HL-60 (cell line): ENCODE measurements at regions not wholly inside any gene's neighbourhood (a gene's known extent, or its start where the extent isn't known, plus 50 kb on each side); places are given as distances from the start of the nearest gene placed in this dataset.

ENCODE experiments used
- CTCF ChIP-seq: IDR thresholded peaks from one replicate; pipeline ENCODE4 v1.5.1; 2011; ENCODE audit warnings: low read length, control low read depth, inconsistent platforms; ENCODE audit not compliant: insufficient read depth
- GABPA ChIP-seq: IDR thresholded peaks from 2 replicates; pipeline ENCODE4 v1.6.1; 2012; ENCODE audit warnings: low read depth
- POLR2AphosphoS5 ChIP-seq: IDR thresholded peaks from 2 replicates; pipeline ENCODE4 v1.6.1; 2012; ENCODE audit warnings: low read depth
- REST ChIP-seq: IDR thresholded peaks from 2 replicates; pipeline ENCODE4 v1.6.1; 2012; ENCODE audit warnings: low read depth; ENCODE audit not compliant: insufficient replicate concordance
- SPI1 ChIP-seq: IDR thresholded peaks from 2 replicates; pipeline ENCODE4 v1.6.1; 2012; ENCODE audit warnings: low read depth, mild to moderate bottlenecking, borderline replicate concordance

DNA sequence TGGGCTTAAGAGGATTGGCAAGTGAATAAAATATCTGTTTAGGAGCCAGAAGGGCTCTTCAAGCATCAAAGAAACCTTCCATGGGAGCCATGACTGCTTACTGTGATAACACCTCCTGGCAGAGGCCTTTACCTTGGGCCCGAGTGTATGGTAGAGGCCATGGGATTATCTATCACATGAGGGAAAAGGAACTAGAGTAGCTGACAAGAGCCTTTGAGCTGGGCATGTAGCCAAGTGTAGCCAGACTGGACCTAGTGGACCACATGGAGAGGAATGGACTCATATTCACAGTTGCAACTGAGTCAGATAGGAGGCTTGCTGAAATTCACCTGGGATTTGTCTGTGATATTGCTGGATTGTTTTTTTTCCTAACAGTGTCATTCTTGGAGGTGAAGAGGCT lies 276.0 kb upstream of the ZFHX3 start:
- TF ChIP-seq CTCF (no peak), REST (no peak), POLR2AphosphoS5 (no peak), GABPA (no peak), SPI1 (no peak)
